H9 (cell line): ENCODE measurements at regions not wholly inside any gene's neighbourhood (a gene's known extent, or its start where the extent isn't known, plus 50 kb on each side); places are given as distances from the start of the nearest gene placed in this dataset.

Source experiments
- DNase-seq: peaks from one replicate; pipeline ENCODE4 v3.0.0-alpha.2; 2017
- H2AFZ ChIP-seq: one replicate; pipeline ENCODE4 v1.6.1; 2013; ENCODE audit warnings: mild to moderate bottlenecking, low read length, control low read depth, moderate library complexity
- H2AK5ac ChIP-seq: 2 replicates; pipeline ENCODE4 v1.6.1; 2013; ENCODE audit warnings: low read length, control low read depth, mixed read lengths; ENCODE audit not compliant: insufficient read length
- H2BK120ac ChIP-seq: one replicate; pipeline ENCODE4 v1.6.1; 2013; ENCODE audit warnings: low read depth, mild to moderate bottlenecking, low read length, control low read depth, inconsistent platforms; ENCODE audit not compliant: poor library complexity, severe bottlenecking
- H2BK12ac ChIP-seq: 2 replicates; pipeline ENCODE4 v1.6.1; 2013; ENCODE audit warnings: low read length, control low read depth, mixed read lengths, low read depth; ENCODE audit not compliant: insufficient read length
- H2BK15ac ChIP-seq: 2 replicates; pipeline ENCODE4 v1.6.1; 2013; ENCODE audit warnings: low read depth, low read length, control low read depth
- H2BK20ac ChIP-seq: one replicate; pipeline ENCODE4 v1.6.1; 2013; ENCODE audit warnings: low read depth, mild to moderate bottlenecking, low read length, control low read depth, inconsistent platforms; ENCODE audit not compliant: poor library complexity, severe bottlenecking
- H2BK5ac ChIP-seq: 2 replicates; pipeline ENCODE4 v1.6.1; 2013; ENCODE audit warnings: low read length, control low read depth, mixed read lengths; ENCODE audit not compliant: insufficient read length
- H3K14ac ChIP-seq: 2 replicates; pipeline ENCODE4 v1.6.1; 2013; ENCODE audit warnings: low read length, control low read depth; ENCODE audit not compliant: insufficient read depth
- H3K18ac ChIP-seq: 2 replicates; pipeline ENCODE4 v1.6.1; 2013; ENCODE audit warnings: low read depth, mild to moderate bottlenecking, mixed read lengths, low read length, control low read depth; ENCODE audit not compliant: insufficient read length
- H3K23ac ChIP-seq: 2 replicates; pipeline ENCODE4 v1.6.1; 2013; ENCODE audit warnings: low read length, control low read depth, mixed read lengths, low read depth; ENCODE audit not compliant: insufficient read length
- H3K23me2 ChIP-seq: 2 replicates; pipeline ENCODE4 v1.6.1; 2013; ENCODE audit warnings: low read depth, mild to moderate bottlenecking, mixed read lengths, low read length, control low read depth; ENCODE audit not compliant: insufficient read length, poor library complexity, severe bottlenecking
- H3K27ac ChIP-seq: 2 replicates; pipeline ENCODE4 v1.5.1; 2013; ENCODE audit warnings: low read length, control low read depth, mixed read lengths, low read depth; ENCODE audit not compliant: insufficient read length
- H3K27me3 ChIP-seq: 2 replicates; pipeline ENCODE4 v1.6.1; 2013; ENCODE audit warnings: low read length, control low read depth, inconsistent platforms; ENCODE audit not compliant: insufficient read depth
- H3K4ac ChIP-seq: 2 replicates; pipeline ENCODE4 v1.6.1; 2013; ENCODE audit warnings: low read depth, mild to moderate bottlenecking, control low read depth, inconsistent platforms, low read length, moderate library complexity
- H3K4me1 ChIP-seq: 2 replicates; pipeline ENCODE4 v1.6.1; 2013; ENCODE audit warnings: low read length, control low read depth, inconsistent platforms; ENCODE audit not compliant: insufficient read depth
- H3K4me2 ChIP-seq: 2 replicates; pipeline ENCODE4 v1.6.1; 2013; ENCODE audit warnings: low read length, control low read depth, mixed read lengths; ENCODE audit not compliant: insufficient read length, insufficient read depth
- H3K56ac ChIP-seq: 2 replicates; pipeline ENCODE4 v1.6.1; 2013; ENCODE audit warnings: low read depth, mild to moderate bottlenecking, mixed read lengths, low read length, control low read depth; ENCODE audit not compliant: insufficient read length
- H3K79me1 ChIP-seq: 2 replicates; pipeline ENCODE4 v1.6.1; 2013; ENCODE audit warnings: low read depth, mild to moderate bottlenecking, moderate library complexity, low read length, control low read depth, inconsistent platforms; ENCODE audit not compliant: insufficient read depth, poor library complexity, severe bottlenecking
- H3K79me2 ChIP-seq: 2 replicates; pipeline ENCODE4 v1.6.1; 2013; ENCODE audit warnings: low read length, control low read depth, inconsistent platforms; ENCODE audit not compliant: insufficient read depth
- H3K9ac ChIP-seq: 2 replicates; pipeline ENCODE4 v1.6.1; 2013; ENCODE audit warnings: low read length, control low read depth, mixed read lengths; ENCODE audit not compliant: insufficient read length; ENCODE audit errors: extremely low read depth
- H3K9me3 ChIP-seq: one replicate; pipeline ENCODE4 v1.6.1; 2013; ENCODE audit warnings: low read depth, low read length, inconsistent platforms; ENCODE audit not compliant: control insufficient read depth
- H3T11ph ChIP-seq: one replicate; pipeline ENCODE4 v1.6.1; 2013; ENCODE audit warnings: mild to moderate bottlenecking, low read length, control low read depth, inconsistent platforms
- H4K20me1 ChIP-seq: one replicate; pipeline ENCODE4 v1.6.1; 2013; ENCODE audit not compliant: control insufficient read depth, insufficient read length, insufficient read depth
- H4K5ac ChIP-seq: 2 replicates; pipeline ENCODE4 v1.6.1; 2013; ENCODE audit warnings: low read depth, mild to moderate bottlenecking, mixed read lengths, low read length, control low read depth; ENCODE audit not compliant: insufficient read length
- H4K8ac ChIP-seq: replicated peaks from 2 replicates; pipeline ENCODE4 v1.6.1; 2013; ENCODE audit warnings: low read length, control low read depth, mixed read lengths, low read depth; ENCODE audit not compliant: insufficient read length
- H4K91ac ChIP-seq: 2 replicates; pipeline ENCODE4 v1.6.1; 2013; ENCODE audit warnings: low read depth, mild to moderate bottlenecking, moderate library complexity, mixed read lengths, low read length, control low read depth; ENCODE audit not compliant: insufficient read length
- H3K27ac Mint-ChIP-seq, 3 experiments: 2 replicates in 2 of 3; 3 replicates in 1 of 3; pipeline ENCODE4 v1.8.0; 2020 to 2021; ENCODE audit warnings: mixed read lengths in 3 of 3, mild to moderate bottlenecking in 1 of 3, moderate library complexity in 1 of 3
- H3K27me3 Mint-ChIP-seq: 2 replicates; pipeline ENCODE4 v1.8.0; 2021; ENCODE audit warnings: low read depth, mild to moderate bottlenecking, moderate library complexity, mixed read lengths
- H3K36me3 Mint-ChIP-seq, 3 experiments: 2 replicates in 2 of 3; 3 replicates in 1 of 3; pipeline ENCODE4 v1.8.0; 2020 to 2021; ENCODE audit warnings: low read depth in 3 of 3, mixed read lengths in 3 of 3; ENCODE audit not compliant: insufficient read depth in 1 of 3
- H3K4me1 Mint-ChIP-seq, 2 experiments: 2 replicates each; pipeline ENCODE4 v1.8.0; 2020; ENCODE audit warnings: mixed read lengths in 2 of 2
- H3K4me3 Mint-ChIP-seq, 2 experiments: 2 replicates in 1 of 2; 3 replicates in 1 of 2; pipeline ENCODE4 v1.8.0; 2020 to 2021; ENCODE audit warnings: mild to moderate bottlenecking in 2 of 2, mixed read lengths in 2 of 2, moderate library complexity in 1 of 2
- H3K9me3 Mint-ChIP-seq, 2 experiments: 2 replicates in 1 of 2; 3 replicates in 1 of 2; pipeline ENCODE4 v1.8.0; 2020; ENCODE audit warnings: mild to moderate bottlenecking in 2 of 2, mixed read lengths in 2 of 2, moderate library complexity in 1 of 2
- CTCF ChIP-seq: fragments of 200-600 bp; sonication (generic); conservative IDR thresholded peaks from 3 replicates; pipeline ENCODE4 v1.8.0; 2021; ENCODE audit warnings: antibody characterized with exemption, mild to moderate bottlenecking
- WGBS: extraction: QIAGEN DNeasy Blood & Tissue Kit; methylation state at CpG from one replicate; pipeline ENCODE4 v1.1.7; 2013; ENCODE audit warnings: missing lambda C conversion rate, low lambda C conversion rate, mixed read lengths; ENCODE audit not compliant: insufficient read length; ENCODE audit errors: extremely low coverage; 5-methylcytosine and 5-hydroxymethylcytosine counted together

- Histone ChIP-seq H3K9me3 (no peaks in the 10 kb centered on the region), H3T11ph (no peak overlapping the region), H2BK20ac (no peak overlapping the region), H4K5ac (no peak overlapping the region), H3K4ac (no peak overlapping the region), H3K4me2 (no peak overlapping the region), H2BK15ac (no peak overlapping the region), H2BK120ac (no peak overlapping the region), H3K23me2 (no peaks in the 10 kb centered on the region), H3K56ac (no peak overlapping the region), H2BK12ac (no peak overlapping the region), H3K27me3 (no peaks in the 10 kb centered on the region), H3K23ac (no peak overlapping the region), H3K27ac (no peak overlapping the region), H3K18ac (no peak overlapping the region), H3K79me2 (no peaks in the 10 kb centered on the region), H3K9ac (no peak overlapping the region), H3K14ac (no peak overlapping the region), H3K4me1 (no peaks in the 10 kb centered on the region), H2AK5ac (no peak overlapping the region), H4K91ac (no peak overlapping the region), H4K8ac (no peak overlapping the region), H4K20me1 (no peaks in the 10 kb centered on the region), H2BK5ac (no peak overlapping the region), H2AFZ (no peak overlapping the region), H3K79me1 (no peaks in the 10 kb centered on the region)
- no CpG with 5 or more reads among the region's 4 CpGs for WGBS
- Mint-ChIP-seq H3K27ac (no peak overlapping the region), H3K4me1 (peaks cover 2 to 7% of the 10 kb centered on the region in 2 experiments), H3K27me3 (no peaks in the 10 kb centered on the region), H3K4me3 (no peak overlapping the region), H3K9me3 (peaks cover 0 to 3% of the 10 kb centered on the region in 2 experiments; a peak in 3 of 5 replicates), H3K36me3 (no peaks in the 10 kb centered on the region)
- no peak for TF ChIP-seq CTCF
- no peak for DNase-seq
These were observed 165.1 kb downstream of the DAD1 start for GRCh38 chr14:22423958-22424357.
